ENCODE measurements at regions not wholly inside any gene's neighbourhood (a gene's known extent, or its start where the extent isn't known, plus 50 kb on each side); places are given as distances from the start of the nearest gene placed in this dataset.

- no peaks in the 10 kb centered on the region for H3K27me3 ChIP-seq (replicated peaks in 1 of 4; ENCODE audit: control insufficient read depth in 3 of 4, extremely low read depth in 1 of 4, insufficient read depth in 3 of 4, low read length in 3 of 4)
- H3K79me1 ChIP-seq (ENCODE audit: low read depth, low read length) = no peaks in the 10 kb centered on the region
- no peak overlapping the region for H2BK5ac ChIP-seq (ENCODE audit: low read depth, low read length)
- no peak overlapping the region for H4K8ac ChIP-seq (ENCODE audit: extremely low read depth, insufficient read depth, low read length)
- H4K91ac ChIP-seq (replicated peaks; ENCODE audit: insufficient read length, low read length) = no peak overlapping the region
- H2BK15ac ChIP-seq (ENCODE audit: low read length) = no peak overlapping the region
- H3K79me2 ChIP-seq (ENCODE audit: control insufficient read depth in 1 of 2, insufficient read depth in 2 of 2, low read length in 2 of 2) = no peaks in the 10 kb centered on the region
- no peak overlapping the region for H3K14ac ChIP-seq (ENCODE audit: insufficient read length)
- no peak overlapping the region for H3K9ac ChIP-seq (replicated peaks in 1 of 4; ENCODE audit: extremely low read depth in 1 of 4, low read depth in 3 of 4, low read length in 3 of 4)
- ChIA-PET POLR2A (ENCODE audit: partially characterized antibody) (no interaction called here), CTCF (ENCODE audit: partially characterized antibody) (interaction anchor here (0.6 to 1.6 kb wide), 3 partner anchors 11 to 38 kb away, joined by 3 to 5 read pairs (median 4); no protein-coding TSS in a partner anchor)
- no peak overlapping the region for H4K5ac ChIP-seq (ENCODE audit: insufficient read length, low read depth, low read length)
- H3K4ac ChIP-seq (replicated peaks; ENCODE audit: insufficient read length, low read depth, low read length) = no peak overlapping the region
- H2BK120ac ChIP-seq (replicated peaks; ENCODE audit: low read depth, low read length) = no peak overlapping the region
- H3K36me3 ChIP-seq (ENCODE audit: control insufficient read depth in 2 of 4, insufficient read depth in 4 of 4, low read length in 3 of 4) = no peaks in the 10 kb centered on the region
- H3K9me3 ChIP-seq (ENCODE audit: insufficient read depth in 2 of 2, low read depth in 1 of 2, low read length in 1 of 2) = no peaks in the 10 kb centered on the region; a peak in 1 of 4 replicates
- H3K23ac ChIP-seq (ENCODE audit: insufficient read length) = no peak overlapping the region
- H3K56ac ChIP-seq (replicated peaks; ENCODE audit: insufficient read length, low read depth, low read length) = no peak overlapping the region
- peak overlapping the region; percentile 44; the same call in 1 of the 2 replicates for H2AFZ ChIP-seq (ENCODE audit: low read length)
- no peak overlapping the region for H3K4me2 ChIP-seq (ENCODE audit: insufficient read depth in 1 of 2, low read depth in 2 of 2, low read length in 2 of 2)
- no peak overlapping the region for H3K4me3 ChIP-seq (ENCODE audit: extremely low read depth in 1 of 4, insufficient read depth in 2 of 4, low read depth in 3 of 4, low read length in 4 of 4)
- TF ChIP-seq NANOG (IDR thresholded peaks at IDR 0.05; ENCODE audit: insufficient read depth, low read depth, low read length, poor library complexity, severe bottlenecking) (no peak), EP300 (IDR thresholded peaks at IDR 0.05; ENCODE audit: borderline replicate concordance in 1 of 2, low read depth in 2 of 2, low read length in 2 of 2) (no peak), KDM1A (IDR thresholded peaks at IDR 0.05; ENCODE audit: borderline replicate concordance, low read length) (no peak), ATF2 (IDR thresholded peaks at IDR 0.05; ENCODE audit: low read length) (no peak), RFX5 (IDR thresholded peaks at IDR 0.05; ENCODE audit: borderline replicate concordance, low read depth, low read length) (no peak), CTBP2 (IDR thresholded peaks at IDR 0.05; ENCODE audit: borderline replicate concordance, insufficient read depth, insufficient read length, low read length) (no peak), TCF12 (IDR thresholded peaks at IDR 0.05; ENCODE audit: low read depth, low read length) (no peak), SRF (IDR thresholded peaks at IDR 0.05; ENCODE audit: low read depth, low read length) (no peak), POLR2A (IDR thresholded peaks at IDR 0.05; ENCODE audit: control extremely low read depth in 1 of 2, low read depth in 2 of 2, low read length in 2 of 2) (no peak), KDM5A (IDR thresholded peaks at IDR 0.05; ENCODE audit: low read length) (no peak), SP1 (IDR thresholded peaks at IDR 0.05; ENCODE audit: low read depth, low read length) (no peak)
- H2BK20ac ChIP-seq (ENCODE audit: low read length) = no peak overlapping the region
- no peaks in the 10 kb centered on the region for H3K23me2 ChIP-seq (ENCODE audit: low read depth, low read length)
- H3K18ac ChIP-seq (ENCODE audit: extremely low read depth, low read length) = no peak overlapping the region
- 92% methylated on average over 9 of the region's 9 CpGs; no CpG with 5 or more reads in 1 of the 2 experiments for WGBS, 2 experiments (ENCODE audit: extremely low coverage in 1 of 2, insufficient coverage in 1 of 2, insufficient read length in 1 of 2, insufficient replicate concordance in 2 of 2, low coverage in 1 of 2, low lambda C conversion rate in 2 of 2, missing lambda C conversion rate in 1 of 2)
- no peak overlapping the region for H2BK12ac ChIP-seq (ENCODE audit: low read depth, low read length)
- no peak overlapping the region for H3K27ac ChIP-seq (ENCODE audit: low read depth, low read length)
- H3K4me1 ChIP-seq (replicated peaks in 1 of 4; ENCODE audit: control insufficient read depth in 3 of 4, insufficient read depth in 4 of 4, low read length in 3 of 4) = no peaks in the 10 kb centered on the region
- no peak overlapping the region for H2AK5ac ChIP-seq (ENCODE audit: low read depth, low read length)
- DNase-seq (ENCODE audit: low read depth in 1 of 2, low spot score in 2 of 2) (peak in 1 of 2 experiments; percentile 7), FAIRE-seq (no peak)
- H4K20me1 ChIP-seq (replicated peaks in 1 of 2; ENCODE audit: control insufficient read depth in 1 of 2, insufficient read depth in 2 of 2, low read length in 2 of 2) = no peaks in the 10 kb centered on the region
These were observed 672.1 kb upstream of the RIOK2 start for GRCh38 chr5:97854871-97855762.

All from H1 (cell line).